HK-2 (cell line): ENCODE measurements at regions not wholly inside any gene's neighbourhood (a gene's known extent, or its start where the extent isn't known, plus 50 kb on each side); places are given as distances from the start of the nearest gene placed in this dataset.
"Not testable (repeated sequence)": the region's sequence is repeated elsewhere in the genome, so short reads cannot be mapped to it uniquely, and the experiment has no call there.

Source experiments
- DNase-seq: peaks from one replicate; pipeline ENCODE4 v3.0.0-alpha.2; 2018; ENCODE audit not compliant: unreplicated experiment

- no peak for DNase-seq
These were observed 56.3 kb upstream of the PRDM9 start for GRCh38 chr5:23451156-23451555.

- DNase-seq = no peak
These were observed 57.2 kb upstream of the PRDM9 start for GRCh38 chr5:23450187-23450586.

DNA sequence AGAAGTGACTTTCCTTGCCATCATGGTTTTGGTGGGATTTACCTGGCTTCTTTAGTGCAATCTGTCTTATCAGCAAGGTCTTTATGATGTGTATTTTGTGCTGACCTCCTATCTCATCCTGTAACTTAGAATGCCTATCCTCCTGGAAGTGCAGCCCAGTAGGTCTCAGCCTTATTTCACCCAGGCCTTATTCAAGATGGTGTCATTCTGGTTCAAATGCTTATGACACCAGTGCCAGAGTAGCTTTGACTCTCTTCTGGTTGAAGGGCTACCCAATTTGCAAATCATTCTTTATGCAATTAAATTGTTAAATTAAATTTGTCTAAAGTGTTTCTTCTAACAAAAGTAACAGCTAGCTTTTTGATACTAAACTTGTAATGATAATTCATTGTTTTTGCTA, 58.8 kb upstream of the PRDM9 start:
- no peak for DNase-seq

GRCh38 chr5:23446424-23446823, 61.0 kb upstream of the PRDM9 start:
- no peak for DNase-seq

GRCh38 chr5:23445573-23445972, 61.8 kb upstream of the PRDM9 start:
- DNase-seq = no peak

DNA sequence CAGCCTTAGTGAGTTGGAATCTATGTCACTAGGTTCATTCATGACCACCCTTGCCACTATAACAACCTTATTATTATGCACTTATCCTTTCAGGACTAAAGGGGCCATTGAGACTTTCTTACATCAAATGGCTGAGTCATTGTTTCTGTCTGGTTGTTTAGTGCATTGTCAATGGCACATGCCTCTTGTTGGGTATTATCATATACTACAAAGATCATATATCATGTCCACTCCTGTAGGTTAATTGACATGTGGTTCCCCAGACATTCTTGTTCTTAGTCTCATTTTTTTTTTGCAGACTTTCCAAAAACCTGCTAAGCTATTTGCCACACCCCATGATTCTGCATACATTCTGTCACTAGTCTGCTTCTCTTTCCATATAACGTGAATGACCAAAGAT, 66.7 kb upstream of the PRDM9 start:
- DNase-seq = no peak

GRCh38 chr5:23437011-23437410, 70.4 kb upstream of the PRDM9 start:
- no peak for DNase-seq

DNA sequence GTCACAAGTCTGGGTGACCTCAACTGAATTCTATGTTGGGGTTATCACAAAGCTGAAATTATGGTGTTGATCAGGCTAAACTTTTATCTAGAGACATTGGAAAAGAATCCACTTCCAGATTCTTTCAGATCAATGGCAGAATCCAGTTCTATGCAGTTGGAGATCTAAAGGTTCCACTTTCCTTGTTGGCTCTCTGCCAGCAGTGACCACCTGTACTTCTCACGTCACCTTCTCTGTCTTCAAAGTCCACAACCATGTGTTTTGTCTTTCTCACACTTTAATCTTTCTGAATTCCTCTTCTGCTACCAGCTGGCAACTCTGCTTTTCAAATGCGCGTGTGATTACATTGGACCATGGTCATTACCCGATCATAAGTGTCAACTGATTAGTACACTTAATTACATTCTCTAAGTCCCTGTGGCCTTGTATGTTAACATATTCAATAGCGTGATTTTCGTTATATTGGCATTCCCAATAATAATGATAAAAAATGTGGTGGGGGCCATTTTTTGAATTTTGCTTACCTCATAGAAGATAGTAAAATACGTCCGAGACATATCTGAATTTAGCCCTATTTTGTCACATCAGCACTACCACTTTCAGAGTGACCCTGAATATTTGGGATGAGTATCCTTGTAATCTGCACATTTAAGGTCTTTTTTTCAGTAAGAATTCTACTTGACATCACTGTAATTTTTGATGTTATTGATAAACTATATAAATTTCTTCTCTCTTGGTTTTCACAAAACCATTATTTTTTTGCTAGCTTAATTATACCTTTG, 73.7 kb upstream of the PRDM9 start:
- no peak for DNase-seq

DNA sequence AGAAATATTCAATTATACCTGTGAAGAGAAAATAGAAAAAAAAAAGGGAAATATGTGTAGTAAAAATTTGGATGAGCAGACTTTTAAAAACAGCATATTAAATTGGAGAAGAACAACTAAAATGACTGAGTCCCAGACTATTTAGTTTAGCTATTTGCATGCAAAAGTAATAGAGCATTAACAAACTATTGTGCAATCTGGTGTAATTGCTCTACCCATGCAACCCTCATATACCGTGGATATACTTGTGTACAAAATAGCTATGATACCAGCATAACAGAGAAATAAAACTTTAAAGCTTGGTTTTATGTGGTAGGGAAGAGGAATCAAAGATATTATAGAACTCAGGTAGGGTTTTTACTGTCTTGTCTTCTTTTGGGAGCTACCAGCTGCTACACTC, 78.7 kb upstream of the PRDM9 start:
- no peak for DNase-seq

DNA sequence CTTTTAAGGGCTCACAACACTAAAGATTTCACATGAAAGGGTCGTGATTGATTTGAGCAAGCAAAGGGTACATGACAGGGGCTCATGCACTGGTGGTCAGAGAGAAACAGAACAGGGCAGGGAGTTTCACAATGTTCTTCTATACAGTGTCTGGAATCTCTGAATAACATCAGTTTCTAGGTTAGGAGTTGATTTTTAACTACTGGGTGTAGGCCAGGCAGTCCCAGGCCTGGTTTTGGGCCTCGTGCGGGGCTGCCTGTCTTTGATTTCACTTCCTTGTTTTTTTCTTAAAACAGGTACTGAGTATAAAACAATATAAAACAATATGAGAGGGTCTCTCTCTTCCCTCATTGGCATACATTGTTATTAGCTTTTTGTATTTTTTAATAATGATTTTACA, 87.2 kb upstream of the PRDM9 start:
- not testable (repeated sequence) for DNase-seq

GRCh38 chr5:23419115-23419514, 88.3 kb upstream of the PRDM9 start:
- peak; percentile 7 for DNase-seq

DNA sequence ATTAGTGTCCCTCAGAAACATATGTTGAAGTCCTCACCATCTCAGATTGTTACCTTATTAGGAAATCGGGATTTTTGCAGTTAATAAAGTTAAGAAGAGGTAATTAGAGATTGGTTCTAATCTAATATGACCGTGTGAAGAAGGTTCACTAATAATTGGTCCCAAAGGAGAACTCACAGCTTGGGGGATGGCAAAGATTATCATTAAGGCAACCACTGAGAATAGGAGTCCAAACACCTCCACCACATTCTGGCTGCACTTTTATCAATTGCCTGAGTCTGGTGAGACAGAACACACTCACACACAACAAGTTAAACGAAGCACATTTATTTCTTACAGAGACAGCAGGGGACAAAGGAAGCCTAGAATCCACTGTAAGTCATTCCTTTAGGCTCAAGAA, 94.9 kb upstream of the PRDM9 start:
- no peak for DNase-seq

GRCh38 chr5:23411994-23412393, 95.4 kb upstream of the PRDM9 start:
- no peak for DNase-seq

DNA sequence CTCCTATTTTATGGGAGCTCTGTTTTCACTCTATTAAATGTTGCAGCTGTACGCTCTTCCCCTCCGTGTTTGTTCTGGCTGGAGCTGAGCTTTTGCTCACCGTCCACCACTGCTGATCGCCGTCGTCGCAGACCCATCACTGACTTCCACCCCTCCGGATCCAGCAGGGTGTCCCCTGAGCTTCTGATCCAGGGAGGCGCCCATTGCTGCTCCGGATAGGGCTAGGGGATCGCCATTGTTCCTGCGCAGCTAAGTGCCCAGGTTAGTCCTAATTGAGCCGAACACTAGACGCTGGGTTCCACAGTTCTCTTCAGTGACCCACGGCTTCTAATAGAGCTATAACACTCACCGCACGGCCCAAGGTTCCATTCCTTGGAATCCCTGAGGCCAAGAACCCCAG, 96.2 kb upstream of the PRDM9 start:
- DNase-seq = no peak

GRCh38 chr5:23410775-23411174, 96.6 kb upstream of the PRDM9 start:
- DNase-seq = not testable (repeated sequence)

- DNase-seq = no peak
These were observed 101.9 kb upstream of the PRDM9 start for GRCh38 chr5:23405316-23406068.

DNA sequence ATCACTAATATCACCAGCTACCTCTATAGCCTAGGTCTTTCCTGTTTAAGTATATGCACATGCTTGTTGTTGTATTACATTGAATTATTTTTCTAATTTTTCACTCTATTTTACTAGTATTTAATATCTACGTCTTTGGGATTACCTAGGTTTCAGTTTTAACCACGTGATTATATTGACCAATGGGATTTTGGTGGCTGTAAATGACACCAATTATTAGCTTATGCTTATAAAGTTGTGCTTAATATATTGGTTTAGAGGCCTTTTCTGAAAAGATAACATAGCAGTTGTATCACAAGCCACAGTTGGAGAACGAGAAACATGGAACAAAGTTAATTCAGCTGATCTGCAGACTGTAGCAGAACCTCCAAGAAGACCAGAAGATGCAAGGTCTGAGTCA, 104.8 kb upstream of the PRDM9 start:
- no peak for DNase-seq

GRCh38 chr5:23400951-23401350, 106.5 kb upstream of the PRDM9 start:
- DNase-seq = no peak

- DNase-seq = no peak
These were observed 111.1 kb upstream of the PRDM9 start for GRCh38 chr5:23396346-23396745.

DNA sequence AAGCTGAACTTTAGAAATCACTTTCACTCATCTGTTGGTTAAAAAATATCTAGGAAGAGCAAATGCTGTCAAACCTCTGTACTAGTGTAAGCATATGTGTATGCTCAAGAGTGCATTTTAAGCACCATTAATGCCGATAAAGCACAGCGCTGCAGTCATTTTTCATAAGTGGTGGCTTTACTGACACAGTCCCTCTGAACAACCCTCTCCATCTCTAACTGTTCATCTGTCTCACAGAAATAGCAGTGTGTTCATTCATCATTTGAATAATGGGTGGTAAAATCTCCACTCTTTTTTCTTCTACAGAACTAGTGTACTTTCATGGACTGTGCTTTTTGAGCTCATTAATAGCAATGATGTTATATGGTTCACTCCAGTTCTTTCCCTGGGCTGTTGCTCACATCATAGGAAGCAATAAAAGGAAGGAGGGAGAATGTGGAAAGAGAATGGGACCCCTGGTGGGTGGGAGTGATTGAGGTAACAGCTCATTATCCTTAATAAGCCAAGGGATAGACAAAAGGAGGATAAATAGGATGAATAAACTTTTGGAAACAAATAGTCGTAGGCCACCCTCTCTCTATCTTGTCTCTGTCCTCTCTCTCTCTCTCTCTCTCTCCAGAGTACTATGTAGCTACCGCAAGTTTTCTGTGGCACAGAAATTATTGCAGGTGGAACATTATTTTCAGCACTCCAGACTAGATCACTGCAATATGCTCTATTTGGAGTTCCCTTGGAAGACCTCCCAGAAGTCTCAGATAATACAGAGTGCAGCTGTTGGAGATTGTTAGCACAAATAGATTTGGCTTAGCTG, 117.9 kb upstream of the PRDM9 start:
- no peak for DNase-seq

GRCh38 chr5:23385036-23385435, 122.4 kb upstream of the PRDM9 start:
- DNase-seq = no peak

- no peak for DNase-seq
These were observed 135.2 kb upstream of the PRDM9 start for GRCh38 chr5:23372177-23372576.

DNA sequence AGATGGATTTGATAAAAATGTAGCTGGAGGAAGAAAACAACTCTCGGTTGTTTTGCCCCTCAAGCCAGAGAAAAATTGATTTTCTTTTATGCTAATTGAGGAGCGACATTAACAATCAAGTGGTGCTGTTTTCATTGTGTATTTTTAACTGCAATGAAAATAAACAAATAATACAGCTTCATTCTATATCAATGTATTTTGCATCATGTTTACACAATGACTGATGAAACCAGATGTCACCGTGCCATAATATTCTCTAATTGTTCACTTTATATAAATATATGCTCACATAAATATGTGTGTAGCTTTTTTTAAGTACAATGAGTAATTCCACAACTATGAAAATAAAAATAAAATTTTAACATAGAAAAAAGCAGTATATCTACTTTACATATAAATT, 139.0 kb upstream of the PRDM9 start:
- no peak for DNase-seq
